Gastrocnemius medialis (tissue), 4 donors: ENCODE measurements at regions not wholly inside any gene's neighbourhood (a gene's known extent, or its start where the extent isn't known, plus 50 kb on each side); places are given as distances from the start of the nearest gene placed in this dataset.

Source experiments
- ATAC-seq, 2 donors: fragments of 150-250 bp; one replicate each; pipeline ENCODE4 v1.9.1; 2016
- DNase-seq, 2 donors: peaks; one replicate each; pipeline ENCODE4 v3.0.0-alpha.2; 2019
- H3K27ac ChIP-seq, 4 donors: fragments of 200-600 bp; sonication (generic); 1 replicate in 1 of 4; 2 replicates in 3 of 4; pipeline ENCODE4 v1.5.1; 2016 to 2018; ENCODE audit warnings: mild to moderate bottlenecking in 2 of 4, moderate library complexity in 1 of 4
- H3K27me3 ChIP-seq, 3 donors: fragments of 200-600 bp; sonication (generic) in 2 of 3; 1 replicate in 1 of 3; 2 replicates in 2 of 3; pipeline versions ENCODE4 v1.5.1 to v1.6.0; 2016 to 2019; ENCODE audit warnings: mild to moderate bottlenecking in 1 of 3, moderate library complexity in 1 of 3
- H3K36me3 ChIP-seq, 2 donors: fragments of 200-600 bp; sonication (generic) in 1 of 2; one replicate each; pipeline ENCODE4 v1.5.1; 2017 to 2018
- H3K4me1 ChIP-seq, 2 donors: fragments of 200-600 bp; sonication (generic) in 1 of 2; one replicate each; pipeline ENCODE4 v1.5.1; 2016 to 2017; ENCODE audit warnings: mild to moderate bottlenecking in 2 of 2
- H3K4me3 ChIP-seq, 4 donors: fragments of 200-600 bp; sonication (generic) in 3 of 4; 1 replicate in 1 of 4; 2 replicates in 3 of 4; pipeline ENCODE4 v1.5.1; 2016 to 2019; ENCODE audit warnings: mild to moderate bottlenecking in 2 of 4
- H3K9me3 ChIP-seq, 3 donors: fragments of 200-600 bp; sonication (generic) in 2 of 3; 1 replicate in 1 of 3; 2 replicates in 2 of 3; pipeline ENCODE4 v1.5.1; 2016 to 2019
- CTCF ChIP-seq, 5 experiments: fragments of 450-650 bp in 3 of 5; fragments of 200-600 bp in 2 of 5; sonication (generic) in 2 of 5; IDR thresholded peaks in 4 of 5; conservative IDR thresholded peaks in 1 of 5; 1 replicate in 4 of 5; 2 replicates in 1 of 5; pipeline ENCODE4 v1.5.1; 2016 to 2019; ENCODE audit warnings: antibody characterized with exemption in 5 of 5, mild to moderate bottlenecking in 3 of 5, moderate library complexity in 3 of 5
- POLR2A ChIP-seq, 2 donors: fragments of 450-650 bp; IDR thresholded peaks; one replicate each; pipeline ENCODE4 v1.6.1; 2017; ENCODE audit warnings: antibody characterized with exemption in 2 of 2, mild to moderate bottlenecking in 2 of 2, moderate library complexity in 2 of 2
- in situ Hi-C, 4 donors: fragments of 200-750 bp; cut with MboI; loops; one replicate each; pipeline versions ENCODE4 v1.15.0 to v1.8.0; 2017; ENCODE audit warnings: low sequenced_read_pairs in 4 of 4
- intact Hi-C: fragments of 100-400 bp; cut with DNase I; formaldehyde crosslinking; loops from one replicate; pipeline ENCODE4 v1.15.1; 2023; ENCODE audit warnings: low total_unique reads

- DNase-seq (no peak), ATAC-seq (no peak)
- no peaks in the 10 kb centered on the region for H3K27me3 ChIP-seq
- no peak overlapping the region for H3K4me3 ChIP-seq
- no peaks in the 10 kb centered on the region for H3K4me1 ChIP-seq
- intact Hi-C loops = no loop called here
- H3K9me3 ChIP-seq = no peaks in the 10 kb centered on the region
- H3K36me3 ChIP-seq = no peaks in the 10 kb centered on the region
- in situ Hi-C loops = no loop called here
- TF ChIP-seq CTCF (IDR thresholded peaks at IDR 0.05 in 4 of 5, conservative IDR thresholded peaks at IDR 0.05 in 1 of 5) (no peak), POLR2A (IDR thresholded peaks at IDR 0.05) (no peak)
- no peak overlapping the region for H3K27ac ChIP-seq
These were observed 176.3 kb upstream of the PARP11 start for GRCh38 chr12:4049298-4050080.

- Histone ChIP-seq H3K27ac (no peak overlapping the region), H3K4me1 (no peaks in the 10 kb centered on the region), H3K36me3 (no peaks in the 10 kb centered on the region), H3K4me3 (no peak overlapping the region), H3K9me3 (no peaks in the 10 kb centered on the region), H3K27me3 (no peaks in the 10 kb centered on the region)
- in situ Hi-C loops = no loop called here
- TF ChIP-seq CTCF (IDR thresholded peaks at IDR 0.05 in 4 of 5, conservative IDR thresholded peaks at IDR 0.05 in 1 of 5) (no peak), POLR2A (IDR thresholded peaks at IDR 0.05) (no peak)
- no peak for ATAC-seq
- intact Hi-C loops = no loop called here
- DNase-seq = no peak
These were observed 174.2 kb upstream of the PARP11 start for GRCh38 chr12:4047421-4047820.

- Histone ChIP-seq H3K27me3 (no peaks in the 10 kb centered on the region), H3K36me3 (no peaks in the 10 kb centered on the region), H3K27ac (no peak overlapping the region), H3K4me3 (no peak overlapping the region), H3K4me1 (no peaks in the 10 kb centered on the region), H3K9me3 (no peaks in the 10 kb centered on the region)
- TF ChIP-seq POLR2A (IDR thresholded peaks at IDR 0.05) (no peak), CTCF (IDR thresholded peaks at IDR 0.05 in 4 of 5, conservative IDR thresholded peaks at IDR 0.05 in 1 of 5) (no peak)
- in situ Hi-C loops = no loop called here
- ATAC-seq (no peak), DNase-seq (no peak)
- intact Hi-C loops = no loop called here
These were observed 173.3 kb upstream of the PARP11 start for GRCh38 chr12:4046495-4046840.

- Histone ChIP-seq H3K36me3 (no peaks in the 10 kb centered on the region), H3K4me1 (no peaks in the 10 kb centered on the region), H3K4me3 (no peak overlapping the region), H3K27me3 (no peaks in the 10 kb centered on the region), H3K9me3 (no peaks in the 10 kb centered on the region), H3K27ac (no peak overlapping the region)
- ATAC-seq (no peak), DNase-seq (no peak)
- in situ Hi-C loops (no loop called here), intact Hi-C loops (no loop called here)
- no peak for TF ChIP-seq CTCF (IDR thresholded peaks at IDR 0.05 in 4 of 5, conservative IDR thresholded peaks at IDR 0.05 in 1 of 5)
- no peak for TF ChIP-seq POLR2A (IDR thresholded peaks at IDR 0.05)
These were observed 172.7 kb upstream of the PARP11 start for GRCh38 chr12:4045786-4046494.
